ENCODE measurements at regions not wholly inside any gene's neighbourhood (a gene's known extent, or its start where the extent isn't known, plus 50 kb on each side); places are given as distances from the start of the nearest gene placed in this dataset.

DNA sequence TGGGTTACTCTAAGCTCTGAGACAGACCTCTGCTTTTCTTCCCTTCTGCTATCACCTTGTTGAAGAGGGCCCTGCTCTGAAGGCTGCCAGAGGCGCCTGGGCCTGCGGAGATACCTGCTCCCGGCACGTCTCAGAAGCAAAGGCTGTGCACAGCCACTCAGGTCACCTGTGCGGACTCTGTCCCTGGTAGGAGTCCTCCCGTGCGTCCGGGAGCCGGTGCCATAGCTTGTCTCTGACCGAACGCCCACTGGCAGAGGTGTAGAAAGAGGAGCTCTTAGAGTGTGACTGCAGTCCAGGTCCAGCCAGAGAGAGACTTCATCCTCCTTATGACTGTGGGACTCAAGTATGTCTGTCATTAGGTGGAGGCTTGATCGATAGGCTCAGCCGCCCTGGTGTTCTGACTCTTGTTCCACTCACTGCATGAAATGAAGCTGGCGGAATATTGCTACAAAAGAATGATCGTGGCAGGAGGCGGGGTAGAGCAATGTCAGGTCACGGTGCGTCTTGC is 51.0 kb upstream of the UNC93A start:
- Mint-ChIP-seq H3K4me3 (no peak overlapping the region), H3K4me1 (ENCODE audit: low read depth) (no peaks in the 10 kb centered on the region), H3K27ac (no peak overlapping the region), H3K27me3 (peaks cover 14% of the 10 kb centered on the region), H3K9me3 (no peaks in the 10 kb centered on the region), H3K36me3 (ENCODE audit: low read depth) (no peaks in the 10 kb centered on the region)
- CTCF ChIA-PET: no interaction called here
- peaks cover 0 to 1% of the 10 kb centered on the region in 2 experiments for H3K27me3 ChIP-seq (ENCODE audit: control insufficient read depth in 1 of 2, insufficient read depth in 2 of 2, low read length in 2 of 2)
- intact Hi-C loops (cut with DNase I, micrococcal nuclease): no loop called here
- no peaks in the 10 kb centered on the region for H3K4me1 ChIP-seq (ENCODE audit: insufficient read depth, low read length)
- H3K4me3 ChIP-seq (ENCODE audit: low read length): no peak overlapping the region
- no peaks in the 10 kb centered on the region for H3K36me3 ChIP-seq (ENCODE audit: insufficient read depth, low read length)
- ATAC-seq (ENCODE audit: poor library complexity) (no peak), DNase-seq (no peak)
- TF ChIP-seq, protein P1, sequence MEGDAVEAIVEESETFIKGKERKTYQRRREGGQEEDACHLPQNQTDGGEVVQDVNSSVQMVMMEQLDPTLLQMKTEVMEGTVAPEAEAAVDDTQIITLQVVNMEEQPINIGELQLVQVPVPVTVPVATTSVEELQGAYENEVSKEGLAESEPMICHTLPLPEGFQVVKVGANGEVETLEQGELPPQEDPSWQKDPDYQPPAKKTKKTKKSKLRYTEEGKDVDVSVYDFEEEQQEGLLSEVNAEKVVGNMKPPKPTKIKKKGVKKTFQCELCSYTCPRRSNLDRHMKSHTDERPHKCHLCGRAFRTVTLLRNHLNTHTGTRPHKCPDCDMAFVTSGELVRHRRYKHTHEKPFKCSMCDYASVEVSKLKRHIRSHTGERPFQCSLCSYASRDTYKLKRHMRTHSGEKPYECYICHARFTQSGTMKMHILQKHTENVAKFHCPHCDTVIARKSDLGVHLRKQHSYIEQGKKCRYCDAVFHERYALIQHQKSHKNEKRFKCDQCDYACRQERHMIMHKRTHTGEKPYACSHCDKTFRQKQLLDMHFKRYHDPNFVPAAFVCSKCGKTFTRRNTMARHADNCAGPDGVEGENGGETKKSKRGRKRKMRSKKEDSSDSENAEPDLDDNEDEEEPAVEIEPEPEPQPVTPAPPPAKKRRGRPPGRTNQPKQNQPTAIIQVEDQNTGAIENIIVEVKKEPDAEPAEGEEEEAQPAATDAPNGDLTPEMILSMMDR (IDR thresholded peaks at IDR 0.05): no peak
- peaks cover 0 to 11% of the 10 kb centered on the region in 2 experiments for H3K9me3 ChIP-seq (ENCODE audit: control insufficient read depth in 1 of 2, insufficient read depth in 1 of 2, low read length in 2 of 2)
- no peak overlapping the region for H3K27ac ChIP-seq (ENCODE audit: low read depth in 1 of 2, low read length in 2 of 2)
- POLR2A ChIA-PET: no interaction called here

All from CD4-positive, alpha-beta T cell (primary cell).